HG02763 (cell line): ENCODE measurements at regions not wholly inside any gene's neighbourhood (a gene's known extent, or its start where the extent isn't known, plus 50 kb on each side); places are given as distances from the start of the nearest gene placed in this dataset.
"Not testable (repeated sequence)": the region's sequence is repeated elsewhere in the genome, so short reads cannot be mapped to it uniquely, and the experiment has no call there.

Source experiments
- ATAC-seq: cut with Tn5 transposase; IDR thresholded peaks from one replicate; pipeline ENCODE4 v1.9.1; 2021; ENCODE audit warnings: mild to moderate bottlenecking, moderate library complexity; ENCODE audit not compliant: unreplicated experiment

DNA sequence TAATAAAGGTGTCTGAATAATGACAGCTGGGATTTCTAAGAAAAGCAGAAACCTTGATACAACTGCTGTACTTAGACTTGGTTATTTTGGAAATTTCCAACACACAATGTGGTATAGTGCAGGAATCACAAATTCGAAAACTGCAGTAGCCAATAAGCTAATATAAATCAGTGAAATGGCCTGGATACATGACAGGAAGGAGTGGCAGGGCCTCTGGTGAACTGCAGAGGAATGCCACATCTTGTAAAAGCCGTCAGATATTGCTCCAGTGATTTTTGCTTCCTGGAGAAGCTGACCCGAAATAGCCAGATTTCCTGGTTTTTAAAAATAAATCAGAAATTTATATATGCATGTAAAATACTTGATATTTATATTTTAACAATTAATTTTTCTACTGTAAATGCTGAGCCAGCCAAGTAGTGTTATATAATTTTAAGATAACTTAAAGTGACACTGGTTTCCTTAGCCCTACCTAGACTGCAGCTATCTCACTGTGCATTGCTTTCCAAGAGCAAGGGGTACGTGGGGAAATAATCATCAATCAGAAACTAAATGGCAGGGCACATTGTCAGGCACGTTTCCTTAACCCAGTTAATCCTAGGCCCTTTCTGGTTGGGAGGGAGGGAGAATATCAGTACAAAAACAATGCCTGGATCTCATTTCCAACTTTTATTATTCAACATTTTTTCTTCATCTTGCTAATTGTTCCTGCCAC lies 182.4 kb downstream of the RASEF start:
- no peak for ATAC-seq

DNA sequence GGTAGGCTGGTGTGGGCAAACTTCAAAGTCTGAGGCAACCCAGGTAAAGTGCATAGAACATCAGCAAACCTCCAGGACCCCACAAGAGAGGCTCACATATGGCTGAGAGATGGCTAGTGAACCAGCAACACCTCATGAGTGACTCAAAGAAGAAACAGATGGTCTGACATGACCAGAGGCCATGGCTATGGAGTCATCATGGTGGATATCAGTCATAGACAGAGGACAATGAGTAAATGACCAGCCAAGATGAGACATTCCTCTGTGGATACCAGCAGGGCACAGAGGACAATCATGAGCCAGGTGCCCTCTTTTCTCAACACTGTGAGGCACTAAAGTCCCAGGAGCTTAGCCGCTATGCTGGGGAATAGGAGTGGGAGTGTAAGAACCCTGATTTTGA lies 180.8 kb downstream of the RASEF start:
- no peak for ATAC-seq

DNA sequence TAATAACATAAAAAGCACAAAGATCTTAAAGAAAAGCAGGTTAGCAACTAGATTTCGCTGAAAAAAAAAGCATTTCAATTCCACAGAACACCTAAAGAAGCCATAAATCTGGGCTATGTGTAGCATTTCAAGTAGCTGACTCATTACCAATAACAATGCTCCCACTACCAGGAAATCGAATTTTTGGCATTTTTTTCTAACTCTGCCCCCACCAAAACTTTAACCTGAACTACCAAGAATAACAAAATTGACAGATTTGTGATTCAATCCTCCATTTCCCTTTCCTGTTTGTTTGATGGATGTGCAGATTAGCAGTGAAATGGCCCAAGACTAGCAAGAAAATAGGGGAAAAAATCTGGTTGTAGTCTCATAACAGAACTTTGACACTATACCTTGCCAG lies 180.2 kb downstream of the RASEF start:
- no peak for ATAC-seq

DNA sequence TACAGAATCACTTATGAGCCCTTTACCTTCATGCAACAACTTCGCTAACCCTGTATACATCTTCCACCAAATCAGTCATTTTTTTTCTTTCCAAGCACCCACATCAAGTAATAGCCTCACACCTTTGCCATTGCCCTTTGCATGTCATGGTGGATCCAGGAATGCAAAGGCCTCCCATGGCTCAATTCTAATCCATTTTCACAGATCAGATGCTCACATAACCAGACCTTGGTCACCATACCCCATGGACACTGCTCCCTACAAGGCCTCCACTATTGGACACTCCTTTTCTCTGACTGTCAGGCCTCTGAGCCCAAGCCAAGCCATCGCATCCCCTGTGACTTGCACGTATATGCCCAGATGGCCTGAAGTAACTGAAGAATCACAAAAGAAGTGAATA lies 179.5 kb downstream of the RASEF start:
- no peak for ATAC-seq

DNA sequence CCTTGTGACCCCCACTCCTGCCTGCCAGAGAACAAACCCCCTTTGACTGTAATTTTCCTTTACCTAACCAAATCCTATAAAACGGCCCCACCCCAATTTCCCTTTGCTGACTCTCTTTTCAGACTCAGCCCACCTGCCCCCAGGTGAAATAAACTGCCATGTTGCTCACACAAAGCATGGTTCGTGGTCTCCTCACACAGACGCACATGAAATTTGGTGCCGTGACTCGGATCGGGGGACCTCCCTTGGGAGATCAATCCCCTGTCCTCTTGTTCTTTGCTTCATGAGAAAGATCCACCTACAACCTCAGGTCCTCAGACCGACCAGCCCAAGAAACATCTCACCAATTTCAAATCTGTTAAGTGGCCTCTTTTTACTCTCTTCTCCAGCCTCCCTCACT lies 179.0 kb downstream of the RASEF start:
- not testable (repeated sequence) for ATAC-seq

DNA sequence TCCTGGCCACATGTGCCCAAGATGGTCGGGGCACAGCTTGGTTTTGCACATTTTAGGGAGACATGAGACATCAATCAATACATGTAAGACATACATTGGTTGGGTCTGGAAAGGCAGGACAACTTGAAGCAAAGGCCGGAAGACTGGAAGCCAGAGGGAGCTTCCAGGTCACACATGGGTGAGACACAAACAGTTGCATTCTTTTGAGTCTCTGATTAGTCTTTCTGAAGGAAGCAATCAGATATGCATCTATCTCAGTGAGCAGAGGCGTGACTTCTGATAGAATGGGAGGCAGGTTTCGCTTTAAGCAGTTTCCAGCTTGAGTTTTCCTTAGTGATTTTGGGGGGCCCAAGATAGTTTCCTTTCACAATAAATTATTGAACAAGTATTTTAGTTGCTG lies 172.5 kb downstream of the RASEF start:
- no peak for ATAC-seq

DNA sequence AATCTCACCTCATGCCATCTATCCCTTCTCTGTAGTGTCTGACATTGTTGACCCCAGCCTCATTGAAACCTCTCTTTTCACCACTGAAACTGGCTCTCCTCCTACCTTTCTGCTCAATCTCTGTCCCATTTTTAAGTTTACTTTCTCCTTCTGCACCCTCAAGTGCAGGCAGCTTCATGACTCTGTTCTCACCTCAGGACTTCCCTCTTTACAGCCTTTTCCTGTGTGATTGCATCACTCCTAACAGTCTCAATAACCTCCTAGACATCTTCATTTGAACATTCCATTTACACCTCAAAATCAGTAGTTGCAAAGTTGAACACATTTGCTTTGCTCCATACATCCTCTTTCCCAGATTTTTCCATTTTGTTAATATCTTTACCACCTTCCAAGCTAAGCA lies 172.1 kb downstream of the RASEF start:
- no peak for ATAC-seq

DNA sequence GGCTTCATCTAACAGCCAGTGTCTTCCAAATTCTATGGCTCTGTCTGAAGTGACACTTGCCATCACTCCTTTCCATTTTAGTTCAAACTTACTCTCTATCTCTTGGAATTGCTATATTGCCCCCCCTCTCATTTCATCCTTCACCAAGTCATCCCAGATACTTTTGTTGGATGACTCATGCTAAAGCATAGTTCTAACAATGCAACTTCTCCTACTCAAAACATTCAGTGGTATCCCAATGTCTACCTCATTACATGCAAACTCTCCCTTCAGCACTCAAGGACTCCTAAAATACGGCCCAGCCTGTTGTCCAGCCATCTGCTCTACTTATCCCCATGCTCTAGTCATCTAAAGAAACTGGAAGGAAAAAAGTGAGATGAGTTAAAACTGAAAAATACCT lies 171.6 kb downstream of the RASEF start:
- ATAC-seq = no peak

DNA sequence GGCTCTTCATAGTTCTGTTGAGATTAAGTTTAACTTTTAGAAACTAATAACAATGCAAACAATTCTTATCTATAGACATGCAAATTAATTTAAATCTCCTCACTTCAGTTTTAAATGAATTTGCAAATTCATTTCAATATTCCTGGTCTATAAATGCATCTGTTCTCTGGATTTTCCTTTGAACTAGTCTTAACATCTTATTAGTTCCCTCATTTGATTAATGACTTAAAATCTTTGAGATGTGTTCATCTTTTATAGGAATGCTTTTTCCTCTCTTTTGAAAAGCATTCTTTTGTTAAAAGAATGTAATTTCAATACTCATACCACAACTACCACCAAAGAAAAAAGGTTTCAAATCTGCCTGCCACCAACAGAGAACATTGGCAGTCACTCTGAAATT lies 169.4 kb downstream of the RASEF start:
- ATAC-seq = no peak

DNA sequence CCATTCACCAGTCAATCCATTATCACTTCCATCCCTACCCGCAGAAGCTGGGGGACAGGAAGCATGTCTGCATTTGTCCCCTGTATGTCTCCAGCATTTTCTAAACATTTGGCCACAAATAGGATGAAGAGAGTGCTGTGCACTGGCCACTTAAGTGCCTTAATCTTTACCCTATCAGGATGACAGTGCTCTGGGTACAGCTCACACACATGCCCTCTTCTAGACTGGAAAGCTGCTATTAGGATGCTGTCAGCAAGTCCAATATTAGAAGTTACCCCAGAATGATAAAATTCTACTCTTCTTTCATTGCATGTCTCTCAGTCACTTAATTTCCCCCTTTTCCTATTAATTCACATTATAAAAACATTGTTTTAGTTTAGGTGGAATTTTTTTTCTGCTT lies 168.4 kb downstream of the RASEF start:
- no peak for ATAC-seq

DNA sequence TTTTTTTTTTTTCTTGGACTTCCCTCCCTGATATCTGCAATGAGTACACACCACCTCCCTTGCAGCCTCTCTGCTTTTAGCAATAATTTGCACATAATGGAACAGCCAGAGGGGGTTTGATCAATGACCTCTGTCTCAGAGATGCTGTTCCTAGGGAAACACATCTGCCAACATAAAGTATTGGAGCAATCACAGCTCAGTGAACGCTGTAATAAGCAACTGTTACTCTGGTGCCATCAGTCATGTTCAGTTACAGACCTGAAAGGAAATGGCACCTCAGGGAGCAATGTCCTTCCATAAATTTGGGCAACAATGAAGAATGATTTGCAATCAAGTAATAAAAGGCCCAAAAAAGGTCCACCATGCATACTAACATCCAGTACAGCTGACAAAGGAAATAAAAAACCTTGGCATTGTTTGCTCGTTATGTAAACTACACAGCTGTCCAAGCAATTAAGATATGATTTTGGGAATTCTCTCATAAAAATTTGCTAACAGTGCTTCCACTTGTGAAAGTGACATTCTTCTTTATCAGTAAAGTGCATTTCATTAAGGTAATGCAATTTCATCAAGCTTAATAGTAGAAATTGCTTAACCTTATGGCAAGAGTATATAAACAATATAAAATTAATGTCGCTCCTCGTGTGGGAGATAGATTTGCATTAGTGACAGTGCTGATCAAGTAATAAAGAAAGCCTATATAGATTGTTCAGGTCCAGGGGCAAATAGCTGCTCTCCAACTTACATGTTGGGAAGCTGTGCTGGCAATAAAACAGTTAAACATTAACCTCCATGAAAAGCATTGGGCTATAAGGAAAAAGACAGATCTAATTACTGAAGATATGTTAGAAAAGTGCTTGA lies 167.8 kb downstream of the RASEF start:
- ATAC-seq = no peak

DNA sequence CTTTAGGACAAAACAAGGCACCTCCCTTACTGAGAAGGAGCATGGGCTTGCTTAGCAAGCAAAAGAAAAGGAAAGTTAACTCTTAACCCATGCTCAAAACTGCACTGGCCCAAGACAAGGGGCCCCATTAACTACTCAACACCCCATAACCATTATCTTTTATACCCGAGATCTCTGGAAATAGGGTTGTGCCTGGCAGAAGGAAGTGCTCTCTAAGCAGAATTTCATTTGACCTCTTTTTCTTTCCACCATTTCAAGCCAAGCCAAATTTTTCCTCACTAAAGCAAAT lies 167.2 kb downstream of the RASEF start:
- ATAC-seq = no peak

DNA sequence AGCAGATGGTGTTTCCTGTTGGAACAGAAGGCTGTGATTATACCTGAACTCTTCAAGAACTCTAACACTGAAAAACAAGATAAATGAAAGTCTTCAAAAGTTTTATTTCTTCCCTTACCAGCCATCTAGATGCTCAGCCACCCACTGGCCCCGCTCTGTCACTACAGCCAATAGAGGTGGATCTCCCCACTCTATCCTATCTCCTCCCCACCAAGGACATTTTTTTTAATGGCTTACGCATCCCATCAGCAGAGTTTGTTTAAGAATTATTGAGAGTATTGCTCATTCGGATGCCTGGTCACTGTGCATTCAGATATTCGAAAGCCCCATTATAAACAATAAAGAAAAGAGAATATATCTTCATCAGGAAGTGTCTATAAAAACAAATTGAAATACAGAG lies 159.4 kb downstream of the RASEF start:
- ATAC-seq = no peak

DNA sequence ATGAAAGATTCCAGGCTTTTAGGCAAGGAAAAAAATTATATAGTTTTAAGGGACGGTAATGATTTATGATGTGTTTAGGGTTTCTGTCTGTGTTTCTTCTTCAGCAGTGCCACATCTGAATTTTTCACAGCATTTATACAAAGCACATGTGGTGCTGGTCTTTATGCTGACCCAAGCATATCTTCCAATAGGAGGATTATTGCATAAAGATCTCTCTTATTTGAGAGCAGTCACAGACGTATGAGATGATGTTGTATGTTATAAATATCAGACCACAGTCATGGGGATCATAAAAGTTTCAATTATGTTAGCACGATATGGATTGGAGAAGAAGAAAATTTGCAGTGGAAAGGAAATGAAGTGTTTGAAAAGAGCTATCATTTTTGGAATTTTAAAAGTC lies 150.9 kb downstream of the RASEF start:
- no peak for ATAC-seq

DNA sequence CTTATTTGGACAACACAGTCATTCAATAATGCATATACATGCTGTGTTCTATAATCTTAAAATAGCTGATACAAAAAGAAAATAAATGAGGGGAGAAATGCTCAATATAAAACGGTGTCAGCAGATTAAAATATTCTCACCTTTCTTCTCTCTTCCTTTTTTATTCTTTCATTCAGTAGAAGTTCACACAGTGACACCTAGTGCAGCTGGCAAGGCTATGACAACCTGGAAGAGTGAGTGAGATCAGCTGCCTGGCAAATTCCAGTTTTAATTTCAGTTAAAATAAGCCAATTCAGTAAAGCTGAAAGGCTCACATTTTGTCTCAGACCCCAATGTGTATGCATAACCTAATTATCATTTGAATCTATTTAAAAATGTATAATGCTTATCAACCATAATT lies 150.3 kb downstream of the RASEF start:
- no peak for ATAC-seq

DNA sequence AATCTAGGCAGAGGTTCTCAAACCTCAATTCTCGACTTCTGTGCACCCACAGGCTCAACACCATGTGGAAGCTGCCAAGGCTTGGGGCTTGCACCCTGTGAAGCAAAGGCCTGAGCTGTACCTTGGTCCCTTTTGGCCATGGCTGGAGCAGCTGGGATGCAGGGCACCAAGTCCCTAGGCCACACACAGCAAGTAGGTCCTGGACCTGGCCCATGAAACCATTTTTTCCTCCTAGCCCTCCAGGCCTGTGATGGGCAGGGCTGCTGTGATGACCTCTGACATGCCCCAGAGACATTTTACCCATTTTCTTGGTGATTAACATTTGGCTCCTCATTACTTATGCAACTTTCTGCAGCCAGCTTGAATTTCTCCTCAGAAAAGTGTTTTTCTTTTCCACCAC lies 146.7 kb downstream of the RASEF start:
- ATAC-seq = not testable (repeated sequence)

DNA sequence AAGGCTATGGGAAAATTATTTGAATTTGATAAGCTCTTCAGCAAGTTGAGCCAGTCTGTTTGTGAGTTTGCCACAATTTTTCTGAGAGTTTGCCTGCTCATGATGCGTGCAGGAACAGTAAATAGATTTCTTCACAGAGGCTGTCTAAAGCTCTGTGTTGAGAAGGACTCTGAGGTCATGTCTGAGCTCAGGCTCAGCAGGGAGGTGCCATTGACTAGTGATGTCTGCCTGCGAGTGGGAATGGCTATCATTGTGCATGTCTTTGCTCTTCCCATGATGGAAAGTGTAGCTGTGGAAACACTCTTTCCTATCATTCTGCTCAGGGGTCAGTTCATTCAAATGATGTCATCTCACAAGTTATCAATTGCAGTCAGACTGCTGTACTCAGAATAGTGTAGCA lies 142.8 kb downstream of the RASEF start:
- ATAC-seq = no peak

DNA sequence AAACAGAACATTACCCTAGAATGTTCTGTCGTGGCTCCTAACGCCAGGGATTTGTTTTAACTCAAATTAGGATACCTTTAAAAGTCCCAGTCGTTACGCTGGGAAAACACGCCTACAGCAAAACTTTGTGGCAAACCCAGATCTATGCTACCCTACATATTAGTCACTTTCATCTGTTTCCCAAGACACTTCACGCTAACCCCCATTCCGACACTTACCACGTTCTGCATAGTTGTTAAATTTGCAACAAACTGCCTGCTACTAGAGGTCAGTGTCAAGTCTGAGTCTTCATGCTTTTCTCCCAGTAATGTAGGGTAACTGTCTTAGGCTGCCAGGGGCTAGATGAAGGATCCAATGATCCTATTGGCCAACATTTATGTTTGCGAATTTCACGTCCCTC lies 140.3 kb downstream of the RASEF start:
- ATAC-seq = no peak

DNA sequence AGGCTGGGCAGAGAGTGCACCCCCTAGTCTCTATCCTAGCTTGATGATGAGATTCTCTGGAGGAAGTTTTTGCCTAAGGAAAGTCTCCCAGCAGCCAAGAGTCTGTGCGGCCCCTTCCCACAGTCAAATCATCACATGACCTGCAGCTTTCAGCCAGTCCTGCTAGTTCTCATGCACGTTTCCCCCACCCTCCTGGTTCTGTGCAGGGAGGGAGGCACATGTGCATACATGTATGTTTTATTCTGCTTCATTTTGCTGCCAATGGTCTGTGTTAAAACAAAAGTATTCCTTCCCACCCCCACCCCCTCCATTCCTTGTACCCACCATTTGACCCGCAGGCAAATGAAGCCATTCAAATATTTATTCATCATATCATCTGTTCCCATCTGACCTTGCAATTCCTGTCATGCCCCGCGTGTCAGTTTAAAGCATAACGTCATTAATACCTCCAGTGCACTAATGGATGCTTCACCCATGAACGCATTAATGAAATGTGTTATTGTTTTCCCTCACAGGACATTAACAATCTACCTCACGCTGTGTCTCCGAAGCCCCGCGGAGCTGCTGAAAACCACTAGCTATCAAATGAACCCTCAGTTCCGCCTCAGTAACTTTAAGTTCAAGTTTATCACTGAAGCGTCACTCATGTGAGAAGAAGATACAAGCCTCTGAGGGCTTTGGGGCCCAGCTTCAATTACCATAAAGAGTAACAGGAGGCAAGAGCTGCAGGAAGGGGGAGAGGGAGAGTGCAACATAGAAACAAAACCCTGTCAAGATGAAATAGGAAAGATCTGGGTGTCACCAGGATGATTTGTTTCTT lies 139.6 kb downstream of the RASEF start:
- ATAC-seq = no peak

DNA sequence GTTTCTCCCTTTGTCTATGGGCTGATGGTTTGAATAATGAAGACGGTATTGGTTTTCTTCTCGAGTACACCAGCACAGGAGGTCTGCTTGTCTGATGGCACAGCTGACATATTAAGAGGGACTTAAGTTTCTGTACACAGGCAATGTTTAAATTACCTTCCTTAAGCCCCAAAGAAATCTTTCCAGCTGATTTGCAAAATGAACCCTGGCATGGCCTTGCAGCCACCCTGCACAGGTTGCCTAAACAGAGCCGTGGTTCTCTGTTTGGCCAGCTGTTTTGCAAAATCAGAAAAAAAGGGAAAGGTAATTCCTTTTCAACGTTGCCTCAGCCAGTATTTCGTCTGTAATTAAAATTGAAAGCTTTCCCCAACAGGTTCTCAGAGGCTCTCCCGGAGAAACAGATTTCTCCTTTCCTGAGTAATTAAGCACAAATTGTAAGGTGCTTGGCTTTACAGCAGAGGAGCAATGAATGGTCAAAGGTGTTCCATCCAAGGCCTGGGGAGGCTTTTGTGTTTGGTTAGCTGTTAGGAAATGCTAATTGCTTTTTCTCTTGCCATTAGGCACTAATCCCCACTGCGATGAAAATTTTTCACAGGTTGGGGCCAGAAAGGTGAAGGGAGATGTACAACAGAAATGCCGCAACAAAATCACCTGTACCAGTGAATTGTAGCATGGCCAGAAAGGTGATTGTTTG lies 138.9 kb downstream of the RASEF start:
- no peak for ATAC-seq
